ENCODE measurements at regions not wholly inside any gene's neighbourhood (a gene's known extent, or its start where the extent isn't known, plus 50 kb on each side); places are given as distances from the start of the nearest gene placed in this dataset.
"Not testable (repeated sequence)": the region's sequence is repeated elsewhere in the genome, so short reads cannot be mapped to it uniquely, and the experiment has no call there.

GRCh38 chr2:105536175-105536574, 137.3 kb upstream of the FHL2 start:
- H3K4me1 ChIP-seq, result no peaks in the 10 kb centered on the region
- CTCF ChIA-PET, result no interaction called here
- H3K36me3 ChIP-seq (ENCODE audit: control insufficient read depth, insufficient read depth, low read length), result no peaks in the 10 kb centered on the region
- H3K27me3 Mint-ChIP-seq (ENCODE audit: insufficient read depth, unreplicated experiment), result peaks cover 2% of the 10 kb centered on the region
- no peak overlapping the region for H3K27ac Mint-ChIP-seq (ENCODE audit: unreplicated experiment)
- no peak for TF ChIP-seq CTCF (IDR thresholded peaks at IDR 0.05; ENCODE audit: insufficient read depth in 1 of 2, low read depth in 1 of 2, low read length in 1 of 2, severe bottlenecking in 1 of 2, unreplicated experiment in 1 of 2)
- H3K9me3 Mint-ChIP-seq (ENCODE audit: unreplicated experiment), result no peaks in the 10 kb centered on the region
- H3K36me3 Mint-ChIP-seq (ENCODE audit: insufficient read depth, unreplicated experiment), result no peaks in the 10 kb centered on the region
- BruUV-seq (replicated peaks), result no TSS peak
- intact Hi-C loops (cut with micrococcal nuclease; ENCODE audit: unreplicated experiment), result no loop called here
- DNase-seq, result no peak
- H3K4me1 Mint-ChIP-seq (ENCODE audit: low read depth, unreplicated experiment), result no peaks in the 10 kb centered on the region
- no peak overlapping the region for H3K4me3 Mint-ChIP-seq (ENCODE audit: unreplicated experiment)
- POLR2A ChIA-PET, result no interaction called here
- H3K27me3 ChIP-seq (replicated peaks; ENCODE audit: control insufficient read depth, insufficient read depth, low read length), result no peaks in the 10 kb centered on the region
- no peaks in the 10 kb centered on the region for H3K9me3 ChIP-seq
- no peak overlapping the region for H3K4me3 ChIP-seq (ENCODE audit: low read depth, low read length)

- H3K9me3 Mint-ChIP-seq (ENCODE audit: unreplicated experiment); H3K27ac Mint-ChIP-seq (ENCODE audit: unreplicated experiment); H3K4me3 ChIP-seq (ENCODE audit: low read depth, low read length); CTCF ChIA-PET; H3K27me3 Mint-ChIP-seq (ENCODE audit: insufficient read depth, unreplicated experiment); H3K36me3 ChIP-seq (ENCODE audit: control insufficient read depth, insufficient read depth, low read length); H3K4me1 ChIP-seq; POLR2A ChIA-PET; DNase-seq; H3K4me3 Mint-ChIP-seq (ENCODE audit: unreplicated experiment); BruUV-seq (replicated peaks); H3K36me3 Mint-ChIP-seq (ENCODE audit: insufficient read depth, unreplicated experiment); H3K27me3 ChIP-seq (replicated peaks; ENCODE audit: control insufficient read depth, insufficient read depth, low read length); H3K4me1 Mint-ChIP-seq (ENCODE audit: low read depth, unreplicated experiment): not testable (repeated sequence)
- intact Hi-C loops (cut with micrococcal nuclease; ENCODE audit: unreplicated experiment), result loop anchor here (10.0 kb wide), 1 partner anchor 414 kb away; no protein-coding TSS in a partner anchor
- H3K9me3 ChIP-seq, result peaks cover 18% of the 10 kb centered on the region; the same call in 1 of the 2 replicates
Measured at GRCh38 chr2:105529258-105529657, 130.4 kb upstream of the FHL2 start.

- Mint-ChIP-seq H3K4me1 (ENCODE audit: low read depth, unreplicated experiment) (no peaks in the 10 kb centered on the region), H3K27ac (ENCODE audit: unreplicated experiment) (no peak overlapping the region), H3K9me3 (ENCODE audit: unreplicated experiment) (no peaks in the 10 kb centered on the region), H3K36me3 (ENCODE audit: insufficient read depth, unreplicated experiment) (no peaks in the 10 kb centered on the region), H3K27me3 (ENCODE audit: insufficient read depth, unreplicated experiment) (no peaks in the 10 kb centered on the region), H3K4me3 (ENCODE audit: unreplicated experiment) (no peak overlapping the region)
- Histone ChIP-seq H3K9me3 (peaks cover 18% of the 10 kb centered on the region; the same call in 1 of the 2 replicates), H3K27me3 (replicated peaks; ENCODE audit: control insufficient read depth, insufficient read depth, low read length) (no peaks in the 10 kb centered on the region), H3K4me1 (no peaks in the 10 kb centered on the region), H3K36me3 (ENCODE audit: control insufficient read depth, insufficient read depth, low read length) (no peaks in the 10 kb centered on the region), H3K4me3 (ENCODE audit: low read depth, low read length) (no peak overlapping the region)
- DNase-seq, result no peak
- CTCF ChIA-PET, result no interaction called here
- no peak for TF ChIP-seq CTCF (IDR thresholded peaks at IDR 0.05; ENCODE audit: insufficient read depth in 1 of 2, low read depth in 1 of 2, low read length in 1 of 2, severe bottlenecking in 1 of 2, unreplicated experiment in 1 of 2)
- POLR2A ChIA-PET, result no interaction called here
- no TSS peak for BruUV-seq (replicated peaks)
- intact Hi-C loops (cut with micrococcal nuclease; ENCODE audit: unreplicated experiment), result loop anchor here (2.0 to 10.0 kb wide), 2 partner anchors 363 to 411 kb away; no protein-coding TSS in a partner anchor
Measured at GRCh38 chr2:105526000-105526925, 127.4 kb upstream of the FHL2 start.
